CD14-positive monocyte (primary cell): ENCODE measurements at regions not wholly inside any gene's neighbourhood (a gene's known extent, or its start where the extent isn't known, plus 50 kb on each side); places are given as distances from the start of the nearest gene placed in this dataset.

Experiments
- DNase-seq, 3 donors: peaks; one replicate each; pipeline ENCODE4 v3.0.0-alpha.2; 2011 to 2022
- H2AFZ ChIP-seq: 2 replicates; pipeline ENCODE4 v1.6.0; 2012; ENCODE audit warnings: mild to moderate bottlenecking, low read depth, low read length, inconsistent platforms; ENCODE audit not compliant: insufficient read depth, poor library complexity, severe bottlenecking
- H3K27ac ChIP-seq, 2 donors: 1 replicate in 1 of 2; 2 replicates in 1 of 2; pipeline ENCODE4 v1.5.1; 2012 to 2013; ENCODE audit warnings: low read length in 2 of 2, control low read depth in 1 of 2, inconsistent platforms in 1 of 2, low read depth in 1 of 2, mild to moderate bottlenecking in 1 of 2
- H3K27me3 ChIP-seq, 2 donors: one replicate each; pipeline versions ENCODE4 v1.6.0 to v1.6.1; 2011 to 2013; ENCODE audit warnings: low read length in 2 of 2; ENCODE audit not compliant: control insufficient read depth in 2 of 2, insufficient read depth in 2 of 2
- H3K36me3 ChIP-seq, 2 donors: replicated peaks in 1 of 2; 1 replicate in 1 of 2; 2 replicates in 1 of 2; pipeline versions ENCODE4 v1.5.1 to v1.6.1; 2012 to 2013; ENCODE audit warnings: low read length in 2 of 2, control low read depth in 1 of 2, inconsistent platforms in 1 of 2, mild to moderate bottlenecking in 1 of 2; ENCODE audit not compliant: insufficient read depth in 2 of 2, control insufficient read depth in 1 of 2
- H3K4me1 ChIP-seq, 2 donors: 1 replicate in 1 of 2; 2 replicates in 1 of 2; pipeline versions ENCODE4 v1.5.1 to v1.6.1; 2012 to 2013; ENCODE audit warnings: low read length in 2 of 2, control low read depth in 1 of 2, inconsistent platforms in 1 of 2, mild to moderate bottlenecking in 1 of 2, moderate library complexity in 1 of 2; ENCODE audit not compliant: insufficient read depth in 2 of 2, control insufficient read depth in 1 of 2
- H3K4me2 ChIP-seq: replicated peaks from 2 replicates; pipeline ENCODE3; 2012; ENCODE audit warnings: low read length, moderate library complexity, mild to moderate bottlenecking; ENCODE audit not compliant: poor library complexity, severe bottlenecking; ENCODE audit errors: extremely low read depth
- H3K4me3 ChIP-seq, 3 experiments: fragments of 200-600 bp in 1 of 3; sonication (generic) in 1 of 3; replicated peaks in 1 of 3; 1 replicate in 2 of 3; 2 replicates in 1 of 3; pipeline ENCODE4 v1.5.1; 2011 to 2013; ENCODE audit warnings: low read length in 3 of 3, mild to moderate bottlenecking in 3 of 3, control low read depth in 2 of 3, low read depth in 2 of 3, inconsistent platforms in 1 of 3, moderate library complexity in 1 of 3
- H3K79me2 ChIP-seq: 2 replicates; pipeline ENCODE4 v1.6.0; 2012; ENCODE audit warnings: mild to moderate bottlenecking, control low read depth, inconsistent platforms, low read length, moderate library complexity; ENCODE audit not compliant: insufficient read depth
- H3K9ac ChIP-seq: 2 replicates; pipeline ENCODE4 v1.6.0; 2017; ENCODE audit warnings: low read length, mild to moderate bottlenecking; ENCODE audit not compliant: insufficient read depth, poor library complexity, severe bottlenecking
- H3K9me3 ChIP-seq, 2 donors: replicated peaks in 1 of 2; 1 replicate in 1 of 2; 2 replicates in 1 of 2; pipeline versions ENCODE4 v1.5.1 to v1.6.1; 2012 to 2013; ENCODE audit warnings: low read length in 2 of 2, control low read depth in 1 of 2; ENCODE audit not compliant: control insufficient read depth in 1 of 2, insufficient read depth in 1 of 2
- H4K20me1 ChIP-seq: 2 replicates; pipeline ENCODE4 v1.6.0; 2012; ENCODE audit warnings: mild to moderate bottlenecking, low read length, control low read depth, moderate library complexity; ENCODE audit not compliant: insufficient read depth
- H3K27ac Mint-ChIP-seq, 7 donors: one replicate each; pipeline ENCODE4 v1.8.0; 2020; ENCODE audit warnings: mild to moderate bottlenecking in 7 of 7, mixed read lengths in 7 of 7, moderate library complexity in 6 of 7, inconsistent platforms in 2 of 7
- H3K27me3 Mint-ChIP-seq, 3 donors: one replicate each; pipeline ENCODE4 v1.8.0; 2021 to 2022; ENCODE audit warnings: low read depth in 3 of 3, mild to moderate bottlenecking in 3 of 3, mixed read lengths in 3 of 3, moderate library complexity in 3 of 3, inconsistent platforms in 1 of 3
- H3K36me3 Mint-ChIP-seq, 2 donors: one replicate each; pipeline ENCODE4 v1.8.0; 2020; ENCODE audit warnings: mixed read lengths in 2 of 2, inconsistent platforms in 1 of 2, mild to moderate bottlenecking in 1 of 2
- H3K4me1 Mint-ChIP-seq: one replicate; pipeline ENCODE4 v1.8.0; 2020; ENCODE audit warnings: mild to moderate bottlenecking, mixed read lengths
- H3K4me3 Mint-ChIP-seq, 2 donors: one replicate each; pipeline ENCODE4 v1.8.0; 2020; ENCODE audit warnings: mild to moderate bottlenecking in 2 of 2, mixed read lengths in 2 of 2, moderate library complexity in 1 of 2
- H3K9me3 Mint-ChIP-seq, 7 donors: one replicate each; pipeline ENCODE4 v1.8.0; 2020 to 2022; ENCODE audit warnings: mixed read lengths in 7 of 7, mild to moderate bottlenecking in 6 of 7, moderate library complexity in 6 of 7, inconsistent platforms in 2 of 7
- WGBS: methylation state at CpG from one replicate; pipeline ENCODE4 v1.1.5; 2013; ENCODE audit warnings: missing lambda C conversion rate; ENCODE audit not compliant: insufficient coverage; 5-methylcytosine and 5-hydroxymethylcytosine counted together
- intact Hi-C, 2 donors: fragments of 100-400 bp; cut with micrococcal nuclease; formaldehyde crosslinking; loops; one replicate each; pipeline versions ENCODE4 v1.15.0 to v1.15.1; 2023
- TF ChIP-seq, protein P1 (sequence below): fragments of 200-600 bp; IDR thresholded peaks from one replicate; pipeline ENCODE4 v1.8.0; 2022; ENCODE audit warnings: antibody characterized with exemption, mild to moderate bottlenecking

DNA sequence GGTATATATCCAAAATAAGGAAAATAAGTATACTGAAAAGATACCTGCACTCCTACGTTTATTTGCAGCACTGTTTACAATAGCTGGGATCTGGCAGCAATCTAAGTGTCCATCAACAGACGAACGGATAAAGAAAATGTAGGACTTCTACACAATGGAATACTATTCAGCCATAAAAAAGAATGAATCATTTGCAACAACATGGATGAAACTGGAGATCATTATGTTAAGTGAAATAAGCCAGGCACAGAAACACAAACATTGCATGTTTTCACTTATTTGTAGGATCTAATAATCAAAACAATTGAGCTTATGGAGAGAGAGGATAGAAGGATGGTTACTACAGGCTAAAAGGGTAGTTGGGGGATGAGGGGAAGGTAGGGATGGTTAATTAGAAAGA, 494.0 kb downstream of the UQCRFS1 start:
- no peak overlapping the region for H3K27ac ChIP-seq
- no peak for DNase-seq
- no peak overlapping the region for H3K27ac Mint-ChIP-seq
- no peak overlapping the region for H3K4me3 Mint-ChIP-seq
- no peaks in the 10 kb centered on the region for H3K9me3 ChIP-seq
- H3K27me3 Mint-ChIP-seq: peaks cover 1 to 3% (median 1%) of the 10 kb centered on the region in 3 donors
- H3K36me3 Mint-ChIP-seq: no peaks in the 10 kb centered on the region
- H3K36me3 ChIP-seq: no peaks in the 10 kb centered on the region
- peaks cover 0 to 2% (median 0%) of the 10 kb centered on the region in 7 donors for H3K9me3 Mint-ChIP-seq
- WGBS: 100% methylated on average over 1 of the region's 3 CpGs
- no peak overlapping the region for H2AFZ ChIP-seq
- no peak overlapping the region for H3K9ac ChIP-seq
- H3K4me3 ChIP-seq: no peak overlapping the region
- H3K27me3 ChIP-seq: no peaks in the 10 kb centered on the region
- H3K79me2 ChIP-seq: no peaks in the 10 kb centered on the region
- no peaks in the 10 kb centered on the region for H4K20me1 ChIP-seq
- no peak overlapping the region for H3K4me2 ChIP-seq
- intact Hi-C loops: no loop called here
- no peaks in the 10 kb centered on the region for H3K4me1 ChIP-seq
- TF ChIP-seq, protein P1, sequence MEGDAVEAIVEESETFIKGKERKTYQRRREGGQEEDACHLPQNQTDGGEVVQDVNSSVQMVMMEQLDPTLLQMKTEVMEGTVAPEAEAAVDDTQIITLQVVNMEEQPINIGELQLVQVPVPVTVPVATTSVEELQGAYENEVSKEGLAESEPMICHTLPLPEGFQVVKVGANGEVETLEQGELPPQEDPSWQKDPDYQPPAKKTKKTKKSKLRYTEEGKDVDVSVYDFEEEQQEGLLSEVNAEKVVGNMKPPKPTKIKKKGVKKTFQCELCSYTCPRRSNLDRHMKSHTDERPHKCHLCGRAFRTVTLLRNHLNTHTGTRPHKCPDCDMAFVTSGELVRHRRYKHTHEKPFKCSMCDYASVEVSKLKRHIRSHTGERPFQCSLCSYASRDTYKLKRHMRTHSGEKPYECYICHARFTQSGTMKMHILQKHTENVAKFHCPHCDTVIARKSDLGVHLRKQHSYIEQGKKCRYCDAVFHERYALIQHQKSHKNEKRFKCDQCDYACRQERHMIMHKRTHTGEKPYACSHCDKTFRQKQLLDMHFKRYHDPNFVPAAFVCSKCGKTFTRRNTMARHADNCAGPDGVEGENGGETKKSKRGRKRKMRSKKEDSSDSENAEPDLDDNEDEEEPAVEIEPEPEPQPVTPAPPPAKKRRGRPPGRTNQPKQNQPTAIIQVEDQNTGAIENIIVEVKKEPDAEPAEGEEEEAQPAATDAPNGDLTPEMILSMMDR: no peak
- H3K4me1 Mint-ChIP-seq: no peaks in the 10 kb centered on the region

DNA sequence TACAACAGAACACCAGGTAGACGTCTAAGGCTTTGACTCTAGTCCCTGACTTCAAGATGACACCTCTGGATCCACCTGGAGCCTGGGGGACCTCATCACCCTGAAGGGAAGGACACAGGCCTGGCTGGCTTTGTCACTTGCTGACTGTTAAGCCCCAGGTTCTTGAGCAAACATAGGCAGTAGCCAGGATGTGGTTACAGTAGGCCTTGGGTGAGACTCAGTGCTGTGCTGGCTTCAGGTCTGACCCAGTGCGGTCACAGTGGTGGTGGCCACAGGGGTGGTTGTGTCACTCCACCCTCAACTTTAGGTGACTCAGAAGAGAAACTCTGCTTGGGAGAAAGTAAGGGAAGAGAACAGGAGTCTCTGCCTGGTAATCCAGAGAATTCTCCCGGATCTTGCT, 497.8 kb downstream of the UQCRFS1 start:
- Histone ChIP-seq H3K4me1 (no peaks in the 10 kb centered on the region), H4K20me1 (no peaks in the 10 kb centered on the region), H3K4me3 (no peak overlapping the region), H3K9ac (no peak overlapping the region), H3K9me3 (no peaks in the 10 kb centered on the region), H3K79me2 (no peaks in the 10 kb centered on the region), H3K4me2 (no peak overlapping the region), H3K27me3 (no peaks in the 10 kb centered on the region), H2AFZ (no peak overlapping the region), H3K27ac (no peak overlapping the region), H3K36me3 (no peaks in the 10 kb centered on the region)
- no peaks in the 10 kb centered on the region for H3K4me1 Mint-ChIP-seq
- H3K9me3 Mint-ChIP-seq: peaks cover 0 to 2% (median 0%) of the 10 kb centered on the region in 7 donors
- DNase-seq: no peak
- WGBS: 100% methylated on average over 1 of the region's 3 CpGs
- peak overlapping the region in 1 of 7 donors; percentile 23 for H3K27ac Mint-ChIP-seq
- H3K36me3 Mint-ChIP-seq: no peaks in the 10 kb centered on the region
- H3K4me3 Mint-ChIP-seq: no peak overlapping the region
- TF ChIP-seq, protein P1: no peak
- intact Hi-C loops: no loop called here
- H3K27me3 Mint-ChIP-seq: peaks cover 3 to 4% (median 3%) of the 10 kb centered on the region in 3 donors
